HAP-1 (cell line): ENCODE measurements at regions not wholly inside any gene's neighbourhood (a gene's known extent, or its start where the extent isn't known, plus 50 kb on each side); places are given as distances from the start of the nearest gene placed in this dataset.
"Not testable (repeated sequence)": the region's sequence is repeated elsewhere in the genome, so short reads cannot be mapped to it uniquely, and the experiment has no call there.

ENCODE experiments used
- DNase-seq, 2 experiments: peaks; one replicate each; pipeline ENCODE4 v3.0.0-alpha.2; 2016 to 2020; ENCODE audit warnings: low spot score in 2 of 2
- H3K27me3 ChIP-seq: fragments of 250-450 bp; sonication (Bioruptor Pico); 2 replicates; pipeline ENCODE4 v1.5.1; 2020; ENCODE audit warnings: low read depth, mild to moderate bottlenecking, moderate library complexity
- H3K36me3 ChIP-seq: fragments of 250-450 bp; sonication (Bioruptor Pico); replicated peaks from 2 replicates; pipeline ENCODE4 v1.5.1; 2020; ENCODE audit warnings: mild to moderate bottlenecking
- H3K4me1 ChIP-seq: fragments of 250-450 bp; sonication (Bioruptor Pico); 2 replicates; pipeline ENCODE4 v1.5.1; 2020; ENCODE audit warnings: mild to moderate bottlenecking
- H3K4me3 ChIP-seq: fragments of 250-450 bp; sonication (Bioruptor Pico); 2 replicates; pipeline ENCODE4 v1.5.1; 2020; ENCODE audit warnings: mild to moderate bottlenecking, moderate library complexity
- H3K9me3 ChIP-seq: fragments of 250-450 bp; sonication (Bioruptor Pico); 2 replicates; pipeline ENCODE4 v1.5.1; 2020; ENCODE audit warnings: mild to moderate bottlenecking, moderate library complexity
- in situ Hi-C: fragments of 300-500 bp; cut with MboI; formaldehyde crosslinking; loops from 3 replicates; pipeline ENCODE4 v1.14.3; 2020; ENCODE audit warnings: low sequenced_read_pairs, inconsistent platforms, mixed read lengths

DNA sequence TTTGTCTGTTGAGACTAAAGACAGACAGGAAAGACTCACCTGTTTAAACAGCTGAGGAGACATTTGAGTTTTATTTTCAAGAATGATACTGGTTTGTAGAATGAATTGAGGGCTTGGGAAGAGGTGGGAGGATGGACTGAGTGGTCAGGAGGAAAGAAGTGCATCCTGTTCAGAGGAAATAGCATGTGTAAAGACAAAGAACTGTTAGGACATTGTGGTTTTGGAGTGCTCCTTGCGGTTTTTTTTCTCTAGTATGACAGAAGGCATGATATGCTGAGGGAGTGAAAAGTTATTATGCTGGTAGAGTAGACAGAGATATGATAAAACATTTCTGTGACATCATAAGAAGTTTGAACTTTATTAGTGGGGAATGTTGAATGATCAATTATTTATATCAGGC lies 270.7 kb upstream of the ELAVL2 start:
- H3K27me3 ChIP-seq: no peaks in the 10 kb centered on the region
- in situ Hi-C loops: no loop called here

DNA sequence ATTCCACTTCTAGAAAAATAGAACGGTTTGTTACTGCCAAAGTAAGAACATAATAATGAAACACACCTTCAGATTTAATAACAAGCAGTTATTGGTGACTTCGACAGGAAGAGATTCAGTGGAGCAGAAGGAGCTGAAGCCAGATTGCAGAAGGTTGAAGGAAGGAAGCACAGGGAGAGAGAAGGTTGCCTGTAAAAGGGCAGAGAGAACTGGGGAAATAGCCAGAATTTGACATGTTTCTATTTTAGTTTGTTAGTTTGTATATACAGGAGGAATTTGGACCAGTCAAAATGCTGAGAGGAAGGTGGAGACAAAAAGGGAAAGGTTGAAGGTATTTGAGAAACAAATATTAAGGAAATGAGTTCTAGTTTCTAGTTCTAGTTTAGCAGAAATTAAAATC lies 269.2 kb upstream of the ELAVL2 start:
- Histone ChIP-seq H3K4me1 (no peaks in the 10 kb centered on the region), H3K9me3 (no peaks in the 10 kb centered on the region), H3K4me3 (no peak overlapping the region), H3K27me3 (no peaks in the 10 kb centered on the region), H3K36me3 (no peaks in the 10 kb centered on the region)
- in situ Hi-C loops: no loop called here
- no peak for DNase-seq

More for the DNA sequence above, 270.7 kb upstream of the ELAVL2 start:
- Histone ChIP-seq H3K4me1 (no peaks in the 10 kb centered on the region), H3K9me3 (no peaks in the 10 kb centered on the region), H3K4me3 (no peak overlapping the region), H3K36me3 (no peaks in the 10 kb centered on the region)
- no peak for DNase-seq

DNA sequence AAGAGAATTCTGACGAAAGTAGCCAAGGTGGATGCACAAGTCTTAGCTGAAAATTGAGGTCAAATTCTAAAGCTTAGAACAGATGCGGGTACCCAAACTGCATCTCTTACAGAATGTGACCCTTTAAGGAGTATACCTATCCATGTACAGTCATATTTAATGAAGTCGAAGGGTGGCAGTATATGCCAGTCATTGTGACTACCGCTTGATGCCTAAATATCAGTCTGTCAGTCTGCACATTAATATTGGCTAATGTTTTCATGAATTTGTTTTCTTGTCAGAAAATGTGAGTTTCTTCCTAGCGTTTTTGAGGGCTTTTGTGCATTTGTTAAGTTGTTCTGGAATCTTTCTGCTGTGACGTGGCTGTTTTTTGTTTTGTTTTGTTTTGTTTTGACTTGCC lies 264.5 kb upstream of the ELAVL2 start:
- in situ Hi-C loops: no loop called here
- Histone ChIP-seq H3K36me3 (no peaks in the 10 kb centered on the region), H3K4me3 (no peak overlapping the region), H3K9me3 (no peaks in the 10 kb centered on the region; the same call in 1 of the 2 replicates), H3K27me3 (no peaks in the 10 kb centered on the region), H3K4me1 (no peaks in the 10 kb centered on the region)
- DNase-seq: no peak

DNA sequence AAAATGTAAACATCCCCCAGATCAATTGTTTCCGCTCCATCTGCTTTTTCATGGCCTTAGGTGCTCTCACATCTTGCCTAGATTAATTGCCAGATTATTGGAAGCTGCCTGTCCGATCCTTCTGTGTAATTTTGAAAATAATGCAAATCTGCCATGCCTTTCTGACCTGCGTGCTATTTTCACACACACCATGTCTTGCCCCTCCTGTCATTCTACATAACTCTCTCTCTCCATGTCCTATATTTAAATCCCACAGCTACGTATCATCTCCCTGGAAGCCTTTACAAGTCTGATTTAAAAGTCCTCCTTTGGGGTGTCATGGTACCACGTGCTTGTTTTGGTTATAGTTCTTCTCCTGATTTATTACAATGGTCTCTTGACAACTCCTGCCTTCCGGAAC lies 247.6 kb upstream of the ELAVL2 start:
- DNase-seq: no peak
- Histone ChIP-seq H3K4me1 (peaks cover 11% of the 10 kb centered on the region), H3K36me3 (no peaks in the 10 kb centered on the region), H3K4me3 (no peak overlapping the region), H3K9me3 (no peaks in the 10 kb centered on the region), H3K27me3 (no peaks in the 10 kb centered on the region)
- in situ Hi-C loops: no loop called here

DNA sequence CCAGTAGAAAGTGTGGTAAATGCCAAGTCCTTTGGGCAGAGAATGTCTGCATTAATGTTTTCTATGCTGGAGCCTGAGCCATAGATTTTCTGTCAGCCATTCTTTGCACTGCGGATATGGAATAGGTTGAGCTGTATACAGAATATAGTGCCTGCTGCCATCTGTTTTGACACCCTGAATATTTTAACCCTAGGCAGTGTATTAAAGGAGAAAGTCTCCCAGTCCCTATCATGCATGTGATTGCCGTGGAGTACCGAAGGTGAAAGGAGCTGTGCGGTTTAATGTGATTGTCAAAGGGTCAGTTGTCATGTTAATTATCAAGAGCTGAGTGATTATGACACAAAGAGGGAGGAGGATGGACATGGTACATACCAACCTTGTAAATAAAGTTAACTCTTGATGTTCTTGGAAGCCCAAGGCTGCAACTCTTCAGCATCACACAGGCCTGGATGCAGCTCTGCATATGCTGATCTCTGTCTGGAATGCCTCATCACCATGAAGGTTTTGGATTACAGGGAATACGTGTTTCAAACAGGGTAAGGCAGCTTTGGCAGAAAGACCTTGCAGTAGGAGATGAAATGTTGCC lies 247.1 kb upstream of the ELAVL2 start:
- Histone ChIP-seq H3K27me3 (no peaks in the 10 kb centered on the region), H3K36me3 (no peaks in the 10 kb centered on the region), H3K4me1 (peaks cover 11% of the 10 kb centered on the region), H3K4me3 (no peak overlapping the region), H3K9me3 (no peaks in the 10 kb centered on the region)
- peak; percentile 38 to 72 for DNase-seq
- in situ Hi-C loops: no loop called here

DNA sequence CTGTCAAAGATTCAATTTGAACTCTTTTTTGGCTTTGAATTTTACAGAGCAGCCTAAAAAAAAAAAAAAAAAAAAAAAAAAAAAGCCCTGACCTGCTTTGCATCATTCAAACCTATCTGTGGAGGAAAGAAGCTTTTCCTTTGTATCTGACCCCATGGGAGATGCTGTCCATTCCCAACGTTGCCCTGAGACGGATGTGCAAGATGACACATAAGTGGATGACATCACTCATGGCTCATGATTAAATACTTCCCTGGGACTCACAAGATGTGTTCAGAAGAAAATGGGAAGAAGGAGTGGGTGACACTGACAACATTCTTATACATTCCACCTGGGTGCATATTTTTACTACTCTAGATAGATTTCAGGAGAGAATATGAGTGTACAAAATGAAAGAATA lies 245.7 kb upstream of the ELAVL2 start:
- DNase-seq: no peak
- in situ Hi-C loops: no loop called here
- Histone ChIP-seq H3K4me1 (peaks cover 11% of the 10 kb centered on the region), H3K9me3 (no peaks in the 10 kb centered on the region), H3K4me3 (no peak overlapping the region), H3K27me3 (no peaks in the 10 kb centered on the region), H3K36me3 (no peaks in the 10 kb centered on the region)

DNA sequence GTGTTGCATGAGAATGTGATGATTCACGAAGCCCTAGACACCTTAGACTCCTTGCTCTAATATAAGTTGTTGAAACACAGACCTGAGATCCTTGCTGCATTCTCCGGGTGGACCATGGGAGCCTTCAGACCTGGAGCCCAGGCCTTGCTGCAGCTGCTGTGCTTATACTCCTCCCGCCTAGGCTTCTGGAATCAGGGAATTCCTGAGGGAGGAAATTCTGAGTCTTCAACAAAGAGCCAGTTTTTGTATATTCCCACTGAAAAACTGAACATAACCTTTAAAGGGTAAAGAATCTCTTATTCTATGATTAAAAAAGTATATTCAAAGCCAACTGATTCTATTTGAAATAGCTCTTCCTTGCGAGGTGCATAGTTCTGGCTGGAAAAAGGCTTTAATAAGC lies 245.1 kb upstream of the ELAVL2 start:
- H3K27me3 ChIP-seq: no peaks in the 10 kb centered on the region
- H3K36me3 ChIP-seq: no peaks in the 10 kb centered on the region
- in situ Hi-C loops: no loop called here
- peaks cover 16% of the 10 kb centered on the region for H3K4me1 ChIP-seq
- H3K9me3 ChIP-seq: no peaks in the 10 kb centered on the region
- no peak overlapping the region for H3K4me3 ChIP-seq
- DNase-seq: no peak

DNA sequence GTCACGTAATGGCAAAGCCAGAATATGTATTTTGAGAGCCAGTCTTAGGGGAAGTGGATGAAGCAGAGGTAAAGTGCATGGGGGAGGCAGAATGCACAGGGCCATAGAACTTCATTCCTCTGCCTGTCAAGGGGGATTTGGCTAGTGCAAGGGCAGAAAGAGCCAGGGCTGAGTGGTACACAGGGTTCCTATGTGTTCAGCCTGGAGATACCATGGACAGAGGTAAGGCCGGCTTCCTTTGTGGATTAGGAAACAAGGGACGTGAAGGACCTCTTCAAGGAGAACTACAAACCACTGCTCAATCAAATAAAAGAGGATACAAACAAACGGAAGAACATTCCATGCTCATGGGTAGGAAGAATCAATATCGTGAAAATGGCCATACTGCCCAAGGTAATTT lies 241.1 kb upstream of the ELAVL2 start:
- DNase-seq, H3K27me3 ChIP-seq, in situ Hi-C loops, H3K9me3 ChIP-seq, H3K4me3 ChIP-seq, H3K36me3 ChIP-seq: not testable (repeated sequence)
- H3K4me1 ChIP-seq: peaks cover 13% of the 10 kb centered on the region

DNA sequence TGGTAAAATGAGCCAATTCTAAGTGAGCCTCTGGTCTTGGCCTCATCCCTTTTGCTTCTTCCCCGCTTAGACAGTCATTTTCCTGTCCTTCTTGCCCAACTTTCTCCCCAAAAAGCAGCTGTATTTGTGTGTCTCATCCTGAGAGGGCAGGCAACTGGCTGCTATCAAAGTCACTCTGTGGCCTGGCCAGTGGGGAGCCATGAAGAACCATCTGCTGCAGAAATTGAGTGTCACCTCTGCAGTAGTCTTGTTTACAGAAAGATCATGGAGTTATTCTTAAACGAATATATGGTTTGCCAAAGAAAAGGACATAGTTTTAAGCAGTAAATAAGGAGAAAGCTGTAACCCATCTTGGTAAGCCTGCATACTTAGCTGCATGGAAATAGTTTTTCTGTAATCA lies 233.6 kb upstream of the ELAVL2 start:
- H3K4me3 ChIP-seq: no peak overlapping the region
- no peaks in the 10 kb centered on the region for H3K27me3 ChIP-seq
- H3K4me1 ChIP-seq: no peaks in the 10 kb centered on the region
- no peaks in the 10 kb centered on the region for H3K9me3 ChIP-seq
- no peak for DNase-seq
- no peaks in the 10 kb centered on the region for H3K36me3 ChIP-seq
- in situ Hi-C loops: no loop called here

DNA sequence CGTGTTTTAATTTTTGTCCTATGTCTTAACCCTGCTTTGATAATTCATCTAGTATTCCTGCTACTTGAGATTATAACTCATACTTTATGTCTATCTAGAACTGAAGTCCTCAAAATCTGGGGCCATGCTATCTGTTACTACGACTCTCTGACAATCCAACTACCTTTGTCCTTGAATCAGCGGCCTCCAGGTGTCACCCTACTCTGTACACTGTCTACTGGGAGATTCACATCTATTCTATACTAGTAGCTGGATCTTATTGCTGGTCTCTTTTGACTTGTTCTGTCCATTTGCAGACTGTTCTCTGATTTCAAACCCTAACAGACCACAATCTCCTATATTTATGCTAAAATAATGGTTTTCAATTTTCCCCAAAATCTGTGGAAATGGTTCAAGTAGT lies 225.5 kb upstream of the ELAVL2 start:
- Histone ChIP-seq H3K27me3 (no peaks in the 10 kb centered on the region), H3K4me1 (no peaks in the 10 kb centered on the region), H3K9me3 (no peaks in the 10 kb centered on the region), H3K36me3 (no peaks in the 10 kb centered on the region), H3K4me3 (no peak overlapping the region)
- DNase-seq: no peak
- in situ Hi-C loops: no loop called here

DNA sequence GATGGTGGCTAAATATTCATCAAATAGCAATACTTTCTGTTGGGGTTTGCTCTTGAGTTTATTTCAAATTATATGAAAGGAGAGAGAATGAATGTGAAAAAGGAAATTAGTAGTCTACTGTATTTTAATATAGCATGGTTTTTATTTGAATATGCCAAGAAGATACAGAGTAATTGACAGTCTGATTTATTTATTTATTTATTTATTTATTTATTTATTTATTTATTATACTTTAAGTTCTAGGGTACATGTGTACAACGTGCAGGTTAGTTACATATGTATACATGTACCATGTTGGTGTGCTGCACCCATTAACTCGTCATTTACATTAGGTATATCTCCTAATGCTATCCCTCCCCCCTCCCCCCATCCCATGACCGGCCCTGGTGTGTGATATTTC lies 224.2 kb upstream of the ELAVL2 start:
- H3K4me3 ChIP-seq, H3K36me3 ChIP-seq, H3K4me1 ChIP-seq, H3K9me3 ChIP-seq, DNase-seq, in situ Hi-C loops, H3K27me3 ChIP-seq: not testable (repeated sequence)

DNA sequence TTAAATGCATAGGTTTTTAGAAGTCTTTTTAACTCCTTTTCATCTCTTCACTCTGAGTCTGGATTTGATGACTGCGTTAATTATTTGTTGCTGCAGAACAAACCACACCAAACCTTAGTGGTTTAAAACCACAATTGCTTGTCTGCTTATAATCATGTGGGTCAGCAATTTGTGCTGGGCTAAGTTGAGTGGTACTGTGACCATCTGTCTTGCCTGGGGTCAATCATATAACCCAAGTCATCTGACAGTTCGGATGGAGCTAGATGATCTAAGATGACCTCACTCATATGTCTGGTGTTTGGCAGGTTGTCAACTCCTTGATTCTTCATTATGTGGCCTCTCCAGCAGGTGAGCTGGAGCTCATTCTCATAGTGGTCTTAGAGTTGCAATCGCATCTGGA lies 219.1 kb upstream of the ELAVL2 start:
- in situ Hi-C loops: no loop called here
- Histone ChIP-seq H3K9me3 (no peaks in the 10 kb centered on the region), H3K4me3 (no peak overlapping the region), H3K27me3 (no peaks in the 10 kb centered on the region), H3K4me1 (no peaks in the 10 kb centered on the region), H3K36me3 (no peaks in the 10 kb centered on the region)
- DNase-seq: no peak

DNA sequence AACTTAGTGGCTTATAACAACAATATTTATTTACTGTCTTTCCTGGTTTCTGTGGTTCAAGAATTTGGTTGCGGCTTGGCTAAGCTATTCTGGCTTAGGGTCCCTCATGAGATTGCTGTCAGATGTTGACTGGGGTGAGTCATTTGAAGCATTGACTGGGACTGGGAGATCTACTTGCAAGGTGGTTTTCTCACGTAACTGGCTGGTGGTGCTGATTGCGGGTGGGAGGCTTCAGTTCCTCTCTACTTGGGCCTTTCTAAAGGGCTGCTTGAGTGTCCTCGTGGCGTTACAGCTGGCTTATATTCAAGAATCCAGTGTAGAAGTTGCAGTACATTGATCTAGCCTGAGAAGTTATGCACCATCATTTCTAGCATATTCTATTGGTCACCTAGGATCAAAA lies 218.5 kb upstream of the ELAVL2 start:
- H3K27me3 ChIP-seq: no peaks in the 10 kb centered on the region
- H3K4me3 ChIP-seq: no peak overlapping the region
- no peaks in the 10 kb centered on the region for H3K4me1 ChIP-seq
- no peak for DNase-seq
- no peaks in the 10 kb centered on the region for H3K36me3 ChIP-seq
- in situ Hi-C loops: no loop called here
- H3K9me3 ChIP-seq: no peaks in the 10 kb centered on the region

DNA sequence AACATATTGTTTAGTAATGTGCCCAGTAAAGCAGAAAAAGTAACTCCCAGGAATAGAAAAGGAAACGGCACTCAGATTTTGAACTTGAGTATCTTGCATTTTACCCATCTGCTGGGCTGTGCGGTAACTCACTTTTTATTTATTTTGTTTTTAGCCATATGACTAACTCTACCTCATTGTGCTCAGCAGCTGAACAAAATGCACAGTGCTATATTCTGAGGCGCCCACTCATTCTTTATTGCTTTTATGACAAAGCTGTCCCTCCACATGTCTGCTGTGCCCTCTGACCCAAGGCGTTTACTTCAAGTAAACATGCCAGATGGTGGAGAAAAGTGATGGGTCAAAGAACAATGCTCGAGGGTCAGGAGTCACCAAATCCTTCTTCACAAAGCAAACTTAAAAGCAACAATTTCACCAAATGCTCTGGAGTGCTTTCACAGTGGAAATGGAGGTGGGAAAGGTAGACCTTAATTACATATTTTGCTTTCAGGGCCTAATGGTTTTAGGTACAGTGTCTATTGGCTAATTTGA lies 215.2 kb upstream of the ELAVL2 start:
- no peaks in the 10 kb centered on the region for H3K27me3 ChIP-seq
- in situ Hi-C loops: no loop called here
- H3K36me3 ChIP-seq: no peaks in the 10 kb centered on the region
- peak in 1 of 2 experiments; percentile 23 for DNase-seq
- peaks cover under 1% of the 10 kb centered on the region for H3K4me1 ChIP-seq
- H3K4me3 ChIP-seq: no peak overlapping the region
- H3K9me3 ChIP-seq: no peaks in the 10 kb centered on the region

DNA sequence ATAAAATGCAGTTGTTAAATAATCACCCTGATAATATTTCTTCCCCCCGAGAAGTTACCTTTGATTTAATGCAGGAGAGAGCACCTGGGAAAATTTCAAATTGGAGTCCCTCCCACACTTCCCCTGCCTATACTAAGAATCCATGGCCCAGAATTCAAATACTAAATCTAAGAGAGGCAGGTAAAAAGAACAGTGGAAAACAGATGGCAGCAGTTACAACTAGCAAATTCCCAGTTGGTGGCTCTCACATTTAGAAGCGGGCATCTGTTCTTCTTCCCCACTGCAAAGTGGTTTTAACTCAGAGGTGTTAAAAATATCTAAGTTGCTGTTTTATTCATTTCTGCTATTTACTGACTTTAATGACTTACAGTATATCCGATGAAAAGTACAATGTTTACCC lies 210.4 kb upstream of the ELAVL2 start:
- Histone ChIP-seq H3K4me1 (peaks cover 13% of the 10 kb centered on the region), H3K36me3 (no peaks in the 10 kb centered on the region), H3K27me3 (no peaks in the 10 kb centered on the region), H3K4me3 (no peak overlapping the region), H3K9me3 (no peaks in the 10 kb centered on the region)
- no peak for DNase-seq
- in situ Hi-C loops: no loop called here
